ENCODE measurements at regions not wholly inside any gene's neighbourhood (a gene's known extent, or its start where the extent isn't known, plus 50 kb on each side); places are given as distances from the start of the nearest gene placed in this dataset.

- Histone ChIP-seq H3K9ac (ENCODE audit: low read length) (no peak overlapping the region), H3K36me3 (ENCODE audit: control insufficient read depth, insufficient read depth, low read length) (no peaks in the 10 kb centered on the region), H3K27me3 (ENCODE audit: control insufficient read depth, insufficient read depth, low read length) (no peaks in the 10 kb centered on the region), H3K4me1 (ENCODE audit: control insufficient read depth, insufficient read depth, low read length) (no peaks in the 10 kb centered on the region), H3K4me3 (ENCODE audit: low read length) (no peak overlapping the region), H3K27ac (ENCODE audit: low read depth, low read length) (no peak overlapping the region)
Observed at GRCh38 chr6:141347906-141348492, 784.7 kb upstream of the GJE1 start.

- H3K9ac ChIP-seq (ENCODE audit: low read length), result no peak overlapping the region
- H3K4me3 ChIP-seq (ENCODE audit: low read length), result no peak overlapping the region
- H3K27me3 ChIP-seq (ENCODE audit: control insufficient read depth, insufficient read depth, low read length), result no peaks in the 10 kb centered on the region
- no peaks in the 10 kb centered on the region for H3K36me3 ChIP-seq (ENCODE audit: control insufficient read depth, insufficient read depth, low read length)
- H3K27ac ChIP-seq (ENCODE audit: low read depth, low read length), result no peak overlapping the region
- H3K4me1 ChIP-seq (ENCODE audit: control insufficient read depth, insufficient read depth, low read length), result no peaks in the 10 kb centered on the region
Observed at GRCh38 chr6:141347086-141347485, 785.6 kb upstream of the GJE1 start.

- Histone ChIP-seq H3K4me1 (ENCODE audit: control insufficient read depth, insufficient read depth, low read length) (no peaks in the 10 kb centered on the region), H3K27ac (ENCODE audit: low read depth, low read length) (no peak overlapping the region), H3K27me3 (ENCODE audit: control insufficient read depth, insufficient read depth, low read length) (no peaks in the 10 kb centered on the region), H3K4me3 (ENCODE audit: low read length) (no peak overlapping the region), H3K36me3 (ENCODE audit: control insufficient read depth, insufficient read depth, low read length) (no peaks in the 10 kb centered on the region), H3K9ac (ENCODE audit: low read length) (no peak overlapping the region)
Observed at GRCh38 chr6:141346535-141346934, 786.2 kb upstream of the GJE1 start.

- Histone ChIP-seq H3K4me1 (ENCODE audit: control insufficient read depth, insufficient read depth, low read length) (no peaks in the 10 kb centered on the region), H3K27ac (ENCODE audit: low read depth, low read length) (no peak overlapping the region), H3K27me3 (ENCODE audit: control insufficient read depth, insufficient read depth, low read length) (no peaks in the 10 kb centered on the region), H3K4me3 (ENCODE audit: low read length) (no peak overlapping the region), H3K36me3 (ENCODE audit: control insufficient read depth, insufficient read depth, low read length) (no peaks in the 10 kb centered on the region), H3K9ac (ENCODE audit: low read length) (no peak overlapping the region)
Observed at GRCh38 chr6:141337191-141337590, 795.5 kb upstream of the GJE1 start.

- no peak overlapping the region for H3K9ac ChIP-seq (ENCODE audit: low read length)
- H3K27ac ChIP-seq (ENCODE audit: low read depth, low read length), result no peak overlapping the region
- H3K4me3 ChIP-seq (ENCODE audit: low read length), result no peak overlapping the region
- H3K4me1 ChIP-seq (ENCODE audit: control insufficient read depth, insufficient read depth, low read length), result no peaks in the 10 kb centered on the region
- H3K27me3 ChIP-seq (ENCODE audit: control insufficient read depth, insufficient read depth, low read length), result no peaks in the 10 kb centered on the region
- H3K36me3 ChIP-seq (ENCODE audit: control insufficient read depth, insufficient read depth, low read length), result no peaks in the 10 kb centered on the region
Observed at GRCh38 chr6:141335477-141336273, 797.0 kb upstream of the GJE1 start.

GRCh38 chr6:141326925-141327324 lies 805.8 kb upstream of the GJE1 start:
- H3K36me3 ChIP-seq (ENCODE audit: control insufficient read depth, insufficient read depth, low read length), result no peaks in the 10 kb centered on the region
- H3K9ac ChIP-seq (ENCODE audit: low read length), result no peak overlapping the region
- no peaks in the 10 kb centered on the region for H3K4me1 ChIP-seq (ENCODE audit: control insufficient read depth, insufficient read depth, low read length)
- H3K27me3 ChIP-seq (ENCODE audit: control insufficient read depth, insufficient read depth, low read length), result no peaks in the 10 kb centered on the region
- H3K27ac ChIP-seq (ENCODE audit: low read depth, low read length), result no peak overlapping the region
- no peak overlapping the region for H3K4me3 ChIP-seq (ENCODE audit: low read length)

- Histone ChIP-seq H3K27me3 (ENCODE audit: control insufficient read depth, insufficient read depth, low read length) (no peaks in the 10 kb centered on the region), H3K36me3 (ENCODE audit: control insufficient read depth, insufficient read depth, low read length) (no peaks in the 10 kb centered on the region), H3K4me1 (ENCODE audit: control insufficient read depth, insufficient read depth, low read length) (no peaks in the 10 kb centered on the region), H3K4me3 (ENCODE audit: low read length) (no peak overlapping the region), H3K27ac (ENCODE audit: low read depth, low read length) (no peak overlapping the region), H3K9ac (ENCODE audit: low read length) (no peak overlapping the region)
Observed at GRCh38 chr6:141326426-141326825, 806.3 kb upstream of the GJE1 start.

- H3K27ac ChIP-seq (ENCODE audit: low read depth, low read length), result no peak overlapping the region
Observed at GRCh38 chr6:141321493-141322347, 811.0 kb upstream of the GJE1 start.

GRCh38 chr6:141316236-141316635 lies 816.5 kb upstream of the GJE1 start:
- Histone ChIP-seq H3K4me3 (ENCODE audit: low read length) (no peak overlapping the region), H3K27ac (ENCODE audit: low read depth, low read length) (no peak overlapping the region), H3K27me3 (ENCODE audit: control insufficient read depth, insufficient read depth, low read length) (no peaks in the 10 kb centered on the region), H3K36me3 (ENCODE audit: control insufficient read depth, insufficient read depth, low read length) (no peaks in the 10 kb centered on the region), H3K4me1 (ENCODE audit: control insufficient read depth, insufficient read depth, low read length) (no peaks in the 10 kb centered on the region), H3K9ac (ENCODE audit: low read length) (no peak overlapping the region)

More at GRCh38 chr6:141321493-141322347, 811.0 kb upstream of the GJE1 start:
- H3K9ac ChIP-seq (ENCODE audit: low read length), result no peak overlapping the region
- H3K36me3 ChIP-seq (ENCODE audit: control insufficient read depth, insufficient read depth, low read length), result no peaks in the 10 kb centered on the region
- H3K27me3 ChIP-seq (ENCODE audit: control insufficient read depth, insufficient read depth, low read length), result no peaks in the 10 kb centered on the region
- H3K4me3 ChIP-seq (ENCODE audit: low read length), result no peak overlapping the region
- H3K4me1 ChIP-seq (ENCODE audit: control insufficient read depth, insufficient read depth, low read length), result no peaks in the 10 kb centered on the region

GRCh38 chr6:141313986-141314385 lies 818.7 kb upstream of the GJE1 start:
- Histone ChIP-seq H3K4me1 (ENCODE audit: control insufficient read depth, insufficient read depth, low read length) (no peaks in the 10 kb centered on the region), H3K27me3 (ENCODE audit: control insufficient read depth, insufficient read depth, low read length) (no peaks in the 10 kb centered on the region), H3K9ac (ENCODE audit: low read length) (no peak overlapping the region), H3K36me3 (ENCODE audit: control insufficient read depth, insufficient read depth, low read length) (no peaks in the 10 kb centered on the region), H3K27ac (ENCODE audit: low read depth, low read length) (no peak overlapping the region), H3K4me3 (ENCODE audit: low read length) (no peak overlapping the region)

- Histone ChIP-seq H3K27ac (ENCODE audit: low read depth, low read length) (no peak overlapping the region), H3K4me3 (ENCODE audit: low read length) (no peak overlapping the region), H3K9ac (ENCODE audit: low read length) (no peak overlapping the region), H3K4me1 (ENCODE audit: control insufficient read depth, insufficient read depth, low read length) (no peaks in the 10 kb centered on the region), H3K36me3 (ENCODE audit: control insufficient read depth, insufficient read depth, low read length) (no peaks in the 10 kb centered on the region), H3K27me3 (ENCODE audit: control insufficient read depth, insufficient read depth, low read length) (no peaks in the 10 kb centered on the region)
Observed at GRCh38 chr6:141309295-141309694, 823.4 kb upstream of the GJE1 start.

- H3K27me3 ChIP-seq (ENCODE audit: control insufficient read depth, insufficient read depth, low read length), result no peaks in the 10 kb centered on the region
- no peak overlapping the region for H3K9ac ChIP-seq (ENCODE audit: low read length)
- no peaks in the 10 kb centered on the region for H3K36me3 ChIP-seq (ENCODE audit: control insufficient read depth, insufficient read depth, low read length)
- H3K27ac ChIP-seq (ENCODE audit: low read depth, low read length), result no peak overlapping the region
- H3K4me1 ChIP-seq (ENCODE audit: control insufficient read depth, insufficient read depth, low read length), result no peaks in the 10 kb centered on the region
- no peak overlapping the region for H3K4me3 ChIP-seq (ENCODE audit: low read length)
Observed at GRCh38 chr6:141307309-141307998, 825.3 kb upstream of the GJE1 start.

Data from rectal smooth muscle tissue (tissue), 1 donor.